Right atrium auricular region (tissue), 2 donors: ENCODE measurements at regions not wholly inside any gene's neighbourhood (a gene's known extent, or its start where the extent isn't known, plus 50 kb on each side); places are given as distances from the start of the nearest gene placed in this dataset.
A peak's percentile ranks its signal among the peaks of the same experiment; 100 is the strongest.

ENCODE experiments used
- DNase-seq: peaks from one replicate; pipeline ENCODE4 v3.0.0-alpha.2; 2019; ENCODE audit warnings: low spot score
- H3K27ac ChIP-seq, 2 donors: fragments of 200-600 bp; sonication (generic); 1 replicate in 1 of 2; 2 replicates in 1 of 2; pipeline ENCODE4 v1.5.1; 2016 to 2019
- H3K27me3 ChIP-seq, 2 donors: fragments of 200-600 bp; sonication (generic); one replicate each; pipeline versions ENCODE4 v1.5.1 to v1.6.0; 2017 to 2019
- H3K36me3 ChIP-seq: fragments of 200-600 bp; sonication (generic); one replicate; pipeline ENCODE4 v1.5.1; 2016
- H3K4me1 ChIP-seq, 2 donors: fragments of 200-600 bp; sonication (generic); one replicate each; pipeline versions ENCODE4 v1.5.1 to v1.6.0; 2017 to 2019
- H3K4me3 ChIP-seq, 2 donors: fragments of 200-600 bp; sonication (generic); 1 replicate in 1 of 2; 2 replicates in 1 of 2; pipeline ENCODE4 v1.5.1; 2017 to 2019; ENCODE audit warnings: mild to moderate bottlenecking in 1 of 2, moderate library complexity in 1 of 2
- H3K9me3 ChIP-seq, 2 donors: fragments of 200-600 bp; sonication (generic); one replicate each; pipeline ENCODE4 v1.5.1; 2019
- CTCF ChIP-seq, 2 donors: fragments of 200-600 bp; sonication (generic); IDR thresholded peaks; one replicate each; pipeline ENCODE4 v1.5.1; 2019; ENCODE audit warnings: antibody characterized with exemption in 2 of 2

- peaks cover 0 to 7% of the 10 kb centered on the region in 2 donors for H3K9me3 ChIP-seq
- peaks cover 0 to 3% of the 10 kb centered on the region in 2 donors for H3K4me1 ChIP-seq
- no peak overlapping the region for H3K27ac ChIP-seq
- H3K27me3 ChIP-seq, result no peaks in the 10 kb centered on the region
- DNase-seq, result no peak
- H3K36me3 ChIP-seq, result no peaks in the 10 kb centered on the region
- TF ChIP-seq CTCF (IDR thresholded peaks at IDR 0.05), result no peak
- H3K4me3 ChIP-seq, result no peak overlapping the region
Measured at GRCh38 chr13:40247845-40248244, 418.6 kb downstream of the FOXO1 start.

GRCh38 chr13:40251343-40252032 lies 415.0 kb downstream of the FOXO1 start:
- DNase-seq, result no peak
- H3K27ac ChIP-seq, result peak overlapping the region; percentile 41 to 80
- TF ChIP-seq CTCF (IDR thresholded peaks at IDR 0.05), result no peak
- H3K4me1 ChIP-seq, result peaks cover 0 to 3% of the 10 kb centered on the region in 2 donors
- peaks cover 0 to 7% of the 10 kb centered on the region in 2 donors for H3K9me3 ChIP-seq
- no peaks in the 10 kb centered on the region for H3K36me3 ChIP-seq
- no peaks in the 10 kb centered on the region for H3K27me3 ChIP-seq
- H3K4me3 ChIP-seq, result no peak overlapping the region

GRCh38 chr13:40252241-40252640 lies 414.2 kb downstream of the FOXO1 start:
- H3K4me1 ChIP-seq, result peaks cover 0 to 3% of the 10 kb centered on the region in 2 donors
- H3K36me3 ChIP-seq, result no peaks in the 10 kb centered on the region
- no peak for DNase-seq
- H3K9me3 ChIP-seq, result peaks cover 0 to 7% of the 10 kb centered on the region in 2 donors
- H3K27ac ChIP-seq, result peak overlapping the region in 1 of 2 donors; percentile 80
- H3K4me3 ChIP-seq, result no peak overlapping the region
- no peaks in the 10 kb centered on the region for H3K27me3 ChIP-seq
- no peak for TF ChIP-seq CTCF (IDR thresholded peaks at IDR 0.05)

GRCh38 chr13:40252676-40253075 lies 413.8 kb downstream of the FOXO1 start:
- Histone ChIP-seq H3K36me3 (no peaks in the 10 kb centered on the region), H3K4me1 (peaks cover 0 to 3% of the 10 kb centered on the region in 2 donors), H3K9me3 (peaks cover 0 to 7% of the 10 kb centered on the region in 2 donors), H3K27ac (peak overlapping the region in 1 of 2 donors; percentile 80), H3K27me3 (no peaks in the 10 kb centered on the region), H3K4me3 (no peak overlapping the region)
- TF ChIP-seq CTCF (IDR thresholded peaks at IDR 0.05), result no peak
- DNase-seq, result no peak

DNA sequence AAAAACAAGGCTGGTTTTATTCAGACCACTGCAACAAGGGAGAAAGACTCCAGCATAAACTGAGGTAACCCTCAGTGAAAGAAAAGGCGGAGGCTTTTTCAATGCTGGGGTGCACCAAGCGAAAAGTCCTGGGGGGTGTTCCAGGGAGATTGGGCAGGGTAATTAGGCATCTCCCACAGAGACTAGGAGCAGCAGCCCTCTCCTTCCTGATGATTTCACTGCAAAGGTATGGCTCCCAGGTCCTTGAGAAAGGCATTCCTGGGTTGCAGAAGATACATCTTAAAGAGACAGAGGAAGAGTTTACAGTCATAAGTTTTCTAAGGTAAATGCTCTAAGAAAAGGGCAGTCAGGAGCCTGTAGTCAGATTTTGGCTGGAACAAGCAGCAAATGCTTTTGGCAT lies 412.0 kb downstream of the FOXO1 start:
- no peaks in the 10 kb centered on the region for H3K36me3 ChIP-seq
- no peak for TF ChIP-seq CTCF (IDR thresholded peaks at IDR 0.05)

DNA sequence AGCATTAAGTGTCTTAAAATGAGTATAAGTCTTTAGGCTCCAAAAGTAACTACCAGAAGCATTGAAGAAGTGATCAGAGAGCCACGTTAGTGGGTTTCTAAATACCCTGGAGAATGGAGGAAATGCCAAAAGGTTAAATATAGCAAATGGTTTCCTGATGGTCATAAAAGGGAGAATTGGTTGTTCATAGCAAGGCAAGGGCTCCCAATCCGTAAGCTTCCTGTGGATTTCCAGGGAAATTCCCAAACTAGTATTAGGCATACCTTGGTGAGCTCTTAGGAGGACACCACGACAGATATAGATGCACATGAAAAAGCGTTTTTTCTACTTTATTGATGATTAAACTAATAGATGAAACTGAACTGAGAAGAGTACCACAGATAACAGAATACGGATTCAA lies 410.9 kb downstream of the FOXO1 start:
- H3K27me3 ChIP-seq, result no peaks in the 10 kb centered on the region
- H3K36me3 ChIP-seq, result no peaks in the 10 kb centered on the region
- TF ChIP-seq CTCF (IDR thresholded peaks at IDR 0.05), result no peak
- no peak overlapping the region for H3K27ac ChIP-seq
- no peak for DNase-seq
- no peak overlapping the region for H3K4me3 ChIP-seq
- H3K9me3 ChIP-seq, result no peaks in the 10 kb centered on the region
- H3K4me1 ChIP-seq, result peaks cover 0 to 3% of the 10 kb centered on the region in 2 donors

More for the DNA sequence above, 412.0 kb downstream of the FOXO1 start:
- H3K9me3 ChIP-seq, result peaks cover 0 to 4% of the 10 kb centered on the region in 2 donors
- no peak for DNase-seq
- H3K4me3 ChIP-seq, result no peak overlapping the region
- H3K4me1 ChIP-seq, result peaks cover 0 to 3% of the 10 kb centered on the region in 2 donors
- no peak overlapping the region for H3K27ac ChIP-seq
- no peaks in the 10 kb centered on the region for H3K27me3 ChIP-seq
